Activated T-cell treated with anti-CD3 and anti-CD28 coated beads, Interleukin-2, amount 50 U/mL, for 24 hours (primary cell): ENCODE measurements at regions not wholly inside any gene's neighbourhood (a gene's known extent, or its start where the extent isn't known, plus 50 kb on each side); places are given as distances from the start of the nearest gene placed in this dataset.

ENCODE experiments used
- DNase-seq: peaks from one replicate; pipeline ENCODE4 v3.0.0-alpha.2; 2020
- H3K27ac Mint-ChIP-seq: 2 replicates; pipeline ENCODE4 v1.8.0; 2020; ENCODE audit warnings: mild to moderate bottlenecking, mixed read lengths
- H3K27me3 Mint-ChIP-seq: 2 replicates; pipeline ENCODE4 v1.8.0; 2020; ENCODE audit warnings: mixed read lengths
- H3K36me3 Mint-ChIP-seq: 2 replicates; pipeline ENCODE4 v1.8.0; 2020; ENCODE audit warnings: low read depth, mixed read lengths
- H3K4me1 Mint-ChIP-seq: 2 replicates; pipeline ENCODE4 v1.8.0; 2020; ENCODE audit warnings: low read depth, mixed read lengths
- H3K4me3 Mint-ChIP-seq: 2 replicates; pipeline ENCODE4 v1.8.0; 2020; ENCODE audit warnings: mild to moderate bottlenecking, moderate library complexity, mixed read lengths
- H3K9me3 Mint-ChIP-seq: 2 replicates; pipeline ENCODE4 v1.8.0; 2020; ENCODE audit warnings: mixed read lengths

- Mint-ChIP-seq H3K27ac (no peak overlapping the region), H3K9me3 (no peaks in the 10 kb centered on the region), H3K4me3 (no peak overlapping the region), H3K4me1 (no peaks in the 10 kb centered on the region), H3K36me3 (no peaks in the 10 kb centered on the region), H3K27me3 (no peaks in the 10 kb centered on the region)
- no peak for DNase-seq
Observed at GRCh38 chr18:78685980-78686530, 293.6 kb upstream of the SALL3 start.

- H3K9me3 Mint-ChIP-seq, result no peaks in the 10 kb centered on the region
- no peaks in the 10 kb centered on the region for H3K27me3 Mint-ChIP-seq
- no peaks in the 10 kb centered on the region for H3K36me3 Mint-ChIP-seq
- no peak overlapping the region for H3K27ac Mint-ChIP-seq
- H3K4me1 Mint-ChIP-seq, result peaks cover 4% of the 10 kb centered on the region
- no peak for DNase-seq
- H3K4me3 Mint-ChIP-seq, result no peak overlapping the region
Observed at GRCh38 chr18:78686976-78687685, 292.5 kb upstream of the SALL3 start.

DNA sequence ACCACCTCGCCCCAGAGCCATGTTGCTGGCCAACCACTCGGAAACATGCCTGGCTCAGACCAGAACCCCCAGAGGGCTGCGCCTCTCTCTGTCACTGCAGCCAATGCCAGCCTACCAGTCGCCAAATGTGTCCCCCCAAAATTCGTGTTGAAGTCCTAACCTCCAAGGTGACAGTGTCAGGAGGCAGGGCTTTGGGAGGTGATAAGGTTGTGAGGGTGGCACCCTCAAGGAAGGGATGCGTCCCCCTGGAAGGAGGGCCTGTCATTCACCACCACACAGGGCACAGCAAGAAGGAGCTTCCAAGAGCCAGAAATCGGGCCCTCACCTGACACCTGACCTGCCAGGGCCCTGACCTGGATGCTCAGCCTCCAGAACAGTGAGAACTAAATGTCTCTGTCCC lies 291.9 kb upstream of the SALL3 start:
- H3K9me3 Mint-ChIP-seq, result no peaks in the 10 kb centered on the region
- H3K36me3 Mint-ChIP-seq, result no peaks in the 10 kb centered on the region
- H3K4me3 Mint-ChIP-seq, result no peak overlapping the region
- no peak for DNase-seq
- peaks cover 6% of the 10 kb centered on the region for H3K4me1 Mint-ChIP-seq
- H3K27me3 Mint-ChIP-seq, result no peaks in the 10 kb centered on the region
- no peak overlapping the region for H3K27ac Mint-ChIP-seq

DNA sequence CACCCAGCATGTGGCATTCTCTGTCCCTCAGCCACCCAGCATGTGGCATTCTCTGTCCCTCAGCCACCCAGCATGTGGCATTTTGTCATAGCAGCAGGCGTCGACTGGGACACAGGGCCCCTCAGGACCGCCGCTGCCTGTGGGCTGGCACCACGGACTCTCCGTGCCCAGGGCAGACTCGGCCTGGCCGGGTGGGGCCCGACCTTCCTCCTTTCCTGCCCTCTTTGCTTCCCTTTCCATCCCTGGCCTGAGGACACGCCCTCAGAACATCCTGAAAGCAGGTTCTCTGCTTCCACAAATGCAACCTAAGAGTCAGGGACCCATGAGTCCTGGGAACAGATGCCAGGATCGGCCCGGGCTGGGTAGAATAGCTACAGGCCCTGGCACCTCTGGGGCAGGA lies 291.4 kb upstream of the SALL3 start:
- no peak overlapping the region for H3K27ac Mint-ChIP-seq
- no peak for DNase-seq
- no peaks in the 10 kb centered on the region for H3K36me3 Mint-ChIP-seq
- H3K27me3 Mint-ChIP-seq, result peaks cover 2% of the 10 kb centered on the region
- H3K4me3 Mint-ChIP-seq, result no peak overlapping the region
- no peaks in the 10 kb centered on the region for H3K9me3 Mint-ChIP-seq
- H3K4me1 Mint-ChIP-seq, result peaks cover 6% of the 10 kb centered on the region

GRCh38 chr18:78688916-78689315 lies 290.7 kb upstream of the SALL3 start:
- Mint-ChIP-seq H3K27me3 (peaks cover 2% of the 10 kb centered on the region), H3K4me1 (peaks cover 6% of the 10 kb centered on the region), H3K9me3 (no peaks in the 10 kb centered on the region), H3K36me3 (no peaks in the 10 kb centered on the region), H3K27ac (no peak overlapping the region), H3K4me3 (no peak overlapping the region)
- DNase-seq, result no peak

GRCh38 chr18:78689606-78690005 lies 290.0 kb upstream of the SALL3 start:
- H3K4me3 Mint-ChIP-seq, result no peak overlapping the region

GRCh38 chr18:78692105-78692504 lies 287.5 kb upstream of the SALL3 start:
- DNase-seq, result no peak
- H3K27me3 Mint-ChIP-seq, result peaks cover 8% of the 10 kb centered on the region
- H3K4me3 Mint-ChIP-seq, result no peak overlapping the region
- H3K9me3 Mint-ChIP-seq, result no peaks in the 10 kb centered on the region
- peaks cover 6% of the 10 kb centered on the region for H3K4me1 Mint-ChIP-seq
- no peak overlapping the region for H3K27ac Mint-ChIP-seq
- H3K36me3 Mint-ChIP-seq, result no peaks in the 10 kb centered on the region

More at GRCh38 chr18:78689606-78690005, 290.0 kb upstream of the SALL3 start:
- peaks cover 6% of the 10 kb centered on the region for H3K4me1 Mint-ChIP-seq
- DNase-seq, result no peak
- H3K36me3 Mint-ChIP-seq, result no peaks in the 10 kb centered on the region
- no peaks in the 10 kb centered on the region for H3K9me3 Mint-ChIP-seq
- H3K27me3 Mint-ChIP-seq, result peaks cover 2% of the 10 kb centered on the region
- H3K27ac Mint-ChIP-seq, result no peak overlapping the region

DNA sequence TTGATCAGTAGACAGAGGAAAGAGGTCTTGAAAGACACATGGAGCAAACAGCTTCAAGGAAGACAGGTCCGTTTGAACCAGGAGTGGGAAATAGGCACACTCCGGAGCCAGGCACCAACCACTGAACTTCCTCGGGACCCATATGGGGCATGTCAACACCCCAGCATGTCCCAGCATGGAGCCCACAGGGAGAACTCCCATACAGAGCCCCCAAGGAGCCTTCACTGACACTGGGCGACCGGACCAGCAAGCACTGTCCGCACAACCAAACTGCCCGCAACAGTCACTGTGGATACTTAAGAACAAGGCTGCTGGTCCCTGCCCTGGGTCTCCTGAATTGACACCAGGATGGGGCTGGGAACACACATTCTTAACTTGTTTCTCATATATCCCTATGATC lies 286.2 kb upstream of the SALL3 start:
- peaks cover 6% of the 10 kb centered on the region for H3K4me1 Mint-ChIP-seq
- no peaks in the 10 kb centered on the region for H3K36me3 Mint-ChIP-seq
- no peaks in the 10 kb centered on the region for H3K9me3 Mint-ChIP-seq
- peaks cover 13% of the 10 kb centered on the region for H3K27me3 Mint-ChIP-seq
- no peak overlapping the region for H3K27ac Mint-ChIP-seq
- DNase-seq, result no peak
- H3K4me3 Mint-ChIP-seq, result no peak overlapping the region

DNA sequence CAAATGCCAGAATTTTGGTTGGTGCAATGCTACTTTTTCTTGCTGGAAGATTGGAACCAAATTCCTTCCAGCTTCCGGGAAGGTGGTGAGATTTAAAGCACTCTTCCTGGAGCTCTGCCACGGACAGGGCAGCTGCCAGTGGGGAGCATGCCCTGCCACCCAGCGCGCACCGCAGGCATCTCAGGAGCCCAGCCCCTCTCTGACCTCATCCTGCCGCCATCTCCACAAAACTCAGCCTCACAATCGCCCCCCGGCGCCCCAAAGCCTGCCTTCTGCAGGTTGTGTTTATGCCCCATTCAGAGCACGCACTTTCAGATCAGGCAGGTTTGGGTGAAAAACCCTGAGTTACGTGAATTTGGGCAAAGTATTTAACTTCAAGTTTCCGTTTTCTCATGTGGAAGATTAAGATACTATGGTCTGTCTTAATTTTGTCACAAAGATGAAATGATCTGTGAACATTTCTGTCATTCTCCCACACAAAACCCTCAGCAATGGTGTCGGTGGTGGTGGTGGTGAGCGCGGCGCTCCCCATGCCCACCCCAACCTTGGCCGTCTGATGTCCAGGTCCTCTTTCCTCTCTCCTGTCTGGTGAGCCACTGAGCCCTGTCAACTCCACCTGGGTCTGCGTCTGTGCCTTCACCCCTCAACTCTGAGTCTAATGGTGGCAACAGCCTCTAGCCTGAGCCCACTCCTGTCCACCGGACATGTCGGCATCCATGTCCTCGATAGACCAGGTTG lies 282.8 kb upstream of the SALL3 start:
- Mint-ChIP-seq H3K27me3 (peaks cover 22% of the 10 kb centered on the region), H3K36me3 (no peaks in the 10 kb centered on the region), H3K4me3 (no peak overlapping the region), H3K4me1 (peaks cover 5% of the 10 kb centered on the region), H3K9me3 (no peaks in the 10 kb centered on the region), H3K27ac (no peak overlapping the region)
- DNase-seq, result no peak

DNA sequence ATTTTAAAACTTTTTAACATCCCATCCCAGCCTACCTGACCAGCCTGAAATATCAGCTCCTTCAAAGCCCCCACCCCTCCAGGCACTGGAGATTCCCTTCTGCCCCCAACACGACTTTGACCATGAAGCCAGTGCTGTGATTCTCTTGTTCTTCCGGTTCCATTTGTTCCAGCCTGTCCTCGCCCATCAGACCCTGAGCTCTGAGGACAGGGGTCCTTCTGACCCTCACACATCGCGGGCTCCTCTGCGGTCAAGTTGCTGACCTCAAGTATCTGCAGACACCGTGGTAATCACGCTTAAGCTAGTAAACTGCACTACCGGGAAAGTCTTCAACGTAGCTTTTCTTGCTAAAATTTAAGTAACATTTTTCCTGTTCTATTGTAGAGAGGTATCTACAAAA lies 282.2 kb upstream of the SALL3 start:
- Mint-ChIP-seq H3K36me3 (no peaks in the 10 kb centered on the region), H3K4me3 (no peak overlapping the region), H3K4me1 (no peaks in the 10 kb centered on the region), H3K27ac (no peak overlapping the region), H3K9me3 (no peaks in the 10 kb centered on the region), H3K27me3 (peaks cover 26% of the 10 kb centered on the region)
- no peak for DNase-seq

DNA sequence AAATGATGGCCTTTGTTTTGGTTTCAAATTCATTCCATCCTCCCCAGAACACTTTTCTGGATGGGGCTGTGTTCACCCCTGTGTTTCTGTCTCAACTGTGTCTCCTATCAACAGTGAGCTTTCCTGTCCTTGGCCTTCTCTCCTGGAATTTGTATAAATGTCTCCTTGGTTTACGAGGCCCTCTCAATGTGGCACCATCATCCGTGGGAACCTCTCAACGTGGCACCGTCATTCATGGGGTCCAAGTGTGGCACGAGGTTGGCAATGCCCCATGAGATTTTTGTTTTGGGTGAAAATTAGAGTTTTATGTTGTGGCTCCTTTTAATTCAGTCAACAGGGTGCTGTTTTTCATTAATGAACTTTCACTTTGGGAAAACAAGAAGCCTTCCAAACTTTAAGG lies 280.7 kb upstream of the SALL3 start:
- DNase-seq, result no peak
- H3K36me3 Mint-ChIP-seq, result no peaks in the 10 kb centered on the region
- no peaks in the 10 kb centered on the region for H3K4me1 Mint-ChIP-seq
- no peak overlapping the region for H3K27ac Mint-ChIP-seq
- H3K4me3 Mint-ChIP-seq, result no peak overlapping the region
- no peaks in the 10 kb centered on the region for H3K9me3 Mint-ChIP-seq
- peaks cover 29% of the 10 kb centered on the region for H3K27me3 Mint-ChIP-seq

- Mint-ChIP-seq H3K9me3 (no peaks in the 10 kb centered on the region), H3K4me1 (no peaks in the 10 kb centered on the region), H3K27me3 (peaks cover 29% of the 10 kb centered on the region), H3K36me3 (no peaks in the 10 kb centered on the region), H3K27ac (no peak overlapping the region), H3K4me3 (no peak overlapping the region)
- DNase-seq, result no peak
Observed at GRCh38 chr18:78699499-78699898, 280.1 kb upstream of the SALL3 start.

DNA sequence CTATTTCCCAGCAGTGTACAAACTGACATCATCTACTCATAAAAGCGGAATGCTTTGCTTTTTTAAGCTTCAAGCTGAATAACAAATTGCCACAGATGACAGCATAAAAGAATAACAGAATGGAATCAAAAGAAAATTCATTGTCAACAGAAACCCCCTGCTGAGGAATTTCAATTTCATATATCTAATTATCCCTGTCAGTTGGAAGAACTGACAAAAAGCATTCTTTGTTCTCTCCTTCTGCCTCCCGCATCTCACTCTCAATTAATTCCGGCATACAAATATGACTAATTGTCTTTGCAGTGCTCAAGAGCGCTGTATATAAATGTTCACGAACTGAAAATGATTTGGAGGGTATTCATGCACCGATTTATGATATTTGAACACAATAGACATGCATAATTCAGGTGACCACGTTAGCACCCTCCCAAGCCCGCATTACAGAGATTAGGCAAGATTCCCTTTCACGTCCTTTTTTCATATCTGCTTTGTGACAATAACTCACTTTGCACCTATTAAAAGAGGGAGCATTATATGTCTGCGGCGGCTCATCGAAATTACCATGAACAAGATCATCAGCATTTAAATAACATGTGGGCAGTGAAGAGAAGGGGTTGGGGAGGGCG lies 277.7 kb upstream of the SALL3 start:
- H3K4me1 Mint-ChIP-seq, result no peaks in the 10 kb centered on the region
- H3K27me3 Mint-ChIP-seq, result peaks cover 23% of the 10 kb centered on the region
- no peak overlapping the region for H3K27ac Mint-ChIP-seq
- H3K9me3 Mint-ChIP-seq, result no peaks in the 10 kb centered on the region
- H3K4me3 Mint-ChIP-seq, result no peak overlapping the region
- no peaks in the 10 kb centered on the region for H3K36me3 Mint-ChIP-seq
- no peak for DNase-seq

DNA sequence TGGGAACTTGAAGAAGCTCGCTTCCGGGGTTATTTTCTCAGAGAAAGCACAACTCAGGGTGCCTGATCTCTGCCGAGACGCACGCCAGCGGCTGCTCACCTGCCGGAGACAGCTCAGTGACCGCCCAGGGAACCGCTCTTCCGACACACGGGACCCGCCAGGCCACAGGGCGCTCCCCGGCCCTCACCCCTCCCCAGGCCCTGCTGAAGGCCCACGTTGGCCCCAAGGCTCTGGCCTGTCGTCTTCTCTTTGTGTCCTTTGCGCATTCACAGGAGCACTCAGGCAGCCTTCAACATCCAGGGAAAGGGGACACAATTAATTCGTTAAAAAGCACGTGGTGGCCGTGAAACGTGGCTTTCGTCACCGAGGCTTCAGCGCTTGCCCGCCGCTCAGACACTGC lies 276.3 kb upstream of the SALL3 start:
- H3K27me3 Mint-ChIP-seq, result peaks cover 18% of the 10 kb centered on the region
- no peak overlapping the region for H3K4me3 Mint-ChIP-seq
- no peaks in the 10 kb centered on the region for H3K36me3 Mint-ChIP-seq
- no peak overlapping the region for H3K27ac Mint-ChIP-seq
- DNase-seq, result no peak
- peaks cover 7% of the 10 kb centered on the region for H3K9me3 Mint-ChIP-seq
- no peaks in the 10 kb centered on the region for H3K4me1 Mint-ChIP-seq

GRCh38 chr18:78704971-78705461 lies 274.6 kb upstream of the SALL3 start:
- peaks cover 12% of the 10 kb centered on the region for H3K9me3 Mint-ChIP-seq

More at GRCh38 chr18:78704971-78705461, 274.6 kb upstream of the SALL3 start:
- H3K27ac Mint-ChIP-seq, result no peak overlapping the region
- H3K4me1 Mint-ChIP-seq, result no peaks in the 10 kb centered on the region
- no peaks in the 10 kb centered on the region for H3K36me3 Mint-ChIP-seq
- H3K27me3 Mint-ChIP-seq, result peaks cover 9% of the 10 kb centered on the region
- H3K4me3 Mint-ChIP-seq, result no peak overlapping the region
- DNase-seq, result no peak
